Astrocyte (in vitro differentiated cells and primary cell): ENCODE measurements at regions not wholly inside any gene's neighbourhood (a gene's known extent, or its start where the extent isn't known, plus 50 kb on each side); places are given as distances from the start of the nearest gene placed in this dataset.

Experiments used
- EZH2 ChIP-seq: IDR thresholded peaks from 2 replicates; pipeline ENCODE4 v1.6.1; 2012; ENCODE audit warnings: mild to moderate bottlenecking, low read length, inconsistent platforms; ENCODE audit not compliant: insufficient read depth
- TF ChIP-seq, protein P1 (sequence below): IDR thresholded peaks from 2 replicates; pipeline ENCODE4 v1.5.1; 2011; ENCODE audit warnings: low read depth, mild to moderate bottlenecking, inconsistent platforms, low read length, moderate library complexity; ENCODE audit not compliant: insufficient read depth

DNA sequence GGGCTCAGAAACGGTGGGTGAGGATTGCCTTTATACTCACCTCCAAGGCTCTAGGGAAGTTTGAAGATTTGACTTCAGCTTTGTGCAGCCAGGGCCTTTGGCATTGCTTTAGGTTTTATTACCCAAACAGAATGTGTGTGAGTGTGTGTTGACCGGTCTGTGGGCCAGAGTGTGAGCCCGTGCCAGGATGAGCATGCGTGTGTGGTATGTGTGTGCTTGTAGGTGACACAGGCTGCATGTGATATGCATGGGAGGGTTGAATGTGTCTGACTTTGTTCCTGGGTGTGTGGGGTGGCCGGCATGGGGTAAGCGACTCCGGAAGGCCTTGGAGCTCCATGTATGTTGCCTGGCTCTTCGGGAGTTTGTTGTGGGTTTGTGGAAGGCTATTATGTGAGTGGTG lies 160.5 kb downstream of the FOXD2 start:
- TF ChIP-seq, protein P1, sequence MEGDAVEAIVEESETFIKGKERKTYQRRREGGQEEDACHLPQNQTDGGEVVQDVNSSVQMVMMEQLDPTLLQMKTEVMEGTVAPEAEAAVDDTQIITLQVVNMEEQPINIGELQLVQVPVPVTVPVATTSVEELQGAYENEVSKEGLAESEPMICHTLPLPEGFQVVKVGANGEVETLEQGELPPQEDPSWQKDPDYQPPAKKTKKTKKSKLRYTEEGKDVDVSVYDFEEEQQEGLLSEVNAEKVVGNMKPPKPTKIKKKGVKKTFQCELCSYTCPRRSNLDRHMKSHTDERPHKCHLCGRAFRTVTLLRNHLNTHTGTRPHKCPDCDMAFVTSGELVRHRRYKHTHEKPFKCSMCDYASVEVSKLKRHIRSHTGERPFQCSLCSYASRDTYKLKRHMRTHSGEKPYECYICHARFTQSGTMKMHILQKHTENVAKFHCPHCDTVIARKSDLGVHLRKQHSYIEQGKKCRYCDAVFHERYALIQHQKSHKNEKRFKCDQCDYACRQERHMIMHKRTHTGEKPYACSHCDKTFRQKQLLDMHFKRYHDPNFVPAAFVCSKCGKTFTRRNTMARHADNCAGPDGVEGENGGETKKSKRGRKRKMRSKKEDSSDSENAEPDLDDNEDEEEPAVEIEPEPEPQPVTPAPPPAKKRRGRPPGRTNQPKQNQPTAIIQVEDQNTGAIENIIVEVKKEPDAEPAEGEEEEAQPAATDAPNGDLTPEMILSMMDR: no peak
- no peak for TF ChIP-seq EZH2
